Adrenal gland (tissue), 9 donors: ENCODE measurements at regions not wholly inside any gene's neighbourhood (a gene's known extent, or its start where the extent isn't known, plus 50 kb on each side); places are given as distances from the start of the nearest gene placed in this dataset.

Experiments
- DNase-seq, 7 donors: peaks; one replicate each; pipeline ENCODE4 v3.0.0-alpha.2; 2019 to 2020
- H3K27ac ChIP-seq, 5 donors: fragments of 200-600 bp; sonication (generic) in 4 of 5; 1 replicate in 3 of 5; 2 replicates in 2 of 5; pipeline versions ENCODE4 v1.5.1 to v1.8.0; 2016 to 2020; ENCODE audit warnings: mild to moderate bottlenecking in 1 of 5
- H3K27me3 ChIP-seq: fragments of 200-600 bp; 2 replicates; pipeline ENCODE4 v1.8.0; 2021
- H3K36me3 ChIP-seq, 2 donors: fragments of 200-600 bp; replicated peaks in 1 of 2; 1 replicate in 1 of 2; 2 replicates in 1 of 2; pipeline versions ENCODE4 v1.5.1 to v1.8.0; 2018 to 2022
- H3K4me1 ChIP-seq, 2 donors: fragments of 200-600 bp; replicated peaks in 1 of 2; 1 replicate in 1 of 2; 2 replicates in 1 of 2; pipeline versions ENCODE4 v1.5.1 to v1.8.0; 2018 to 2021
- H3K4me3 ChIP-seq, 4 donors: fragments of 200-600 bp; sonication (generic) in 3 of 4; one replicate each; pipeline ENCODE4 v1.5.1; 2016 to 2018
- H3K9me3 ChIP-seq, 3 donors: fragments of 200-600 bp; sonication (generic) in 1 of 3; replicated peaks in 1 of 3; 1 replicate in 2 of 3; 2 replicates in 1 of 3; pipeline versions ENCODE4 v1.5.1 to v1.8.0; 2016 to 2021
- CTCF ChIP-seq, 6 experiments: fragments of 450-650 bp in 4 of 6; fragments of 200-600 bp in 2 of 6; sonication (generic) in 1 of 6; IDR thresholded peaks; 1 replicate in 5 of 6; 2 replicates in 1 of 6; pipeline versions ENCODE4 v1.5.1 to v1.8.0; 2016 to 2021; ENCODE audit warnings: antibody characterized with exemption in 6 of 6, mild to moderate bottlenecking in 2 of 6, moderate library complexity in 1 of 6
- POLR2A ChIP-seq, 2 donors: fragments of 450-650 bp; IDR thresholded peaks; one replicate each; pipeline ENCODE4 v1.6.1; 2017; ENCODE audit warnings: antibody characterized with exemption in 2 of 2, mild to moderate bottlenecking in 2 of 2, moderate library complexity in 1 of 2
- WGBS, 4 donors: extraction: QIAGEN DNeasy Blood & Tissue Kit in 2 of 4; methylation state at CpG; one replicate each; pipeline versions ENCODE4 v1.1.5 to v1.1.7; 2013 to 2017; 5-methylcytosine and 5-hydroxymethylcytosine counted together
- intact Hi-C, 2 donors: fragments of 100-400 bp; cut with DNase I; formaldehyde crosslinking; loops; one replicate each; pipeline versions ENCODE4 v1.14.1 to v1.15.0; 2022 to 2023
- donor health status: healthy with polysubstance abuse.
- donor health status: Bipolar disorder and iron deficiency.
- donor health status: DM: yes; HTN: yes; CAD: no.
- donor health status: DM: no; HTN: no; CAD: no.
- donor health status: DM: no; HTN: no; CAD: no.

GRCh38 chr7:63072806-63073205 is 925.8 kb upstream of the ZNF722 start:
- Histone ChIP-seq H3K27ac (no peak overlapping the region), H3K9me3 (no peaks in the 10 kb centered on the region), H3K4me3 (no peak overlapping the region), H3K4me1 (no peaks in the 10 kb centered on the region), H3K36me3 (no peaks in the 10 kb centered on the region), H3K27me3 (no peaks in the 10 kb centered on the region)
- WGBS, 4 donors = 35 to 56% (median 53%) methylated on average over 2 to 5 of the region's 5 CpGs
- intact Hi-C loops = no loop called here
- no peak for TF ChIP-seq CTCF (IDR thresholded peaks at IDR 0.05)
- DNase-seq = no peak

- no peaks in the 10 kb centered on the region for H3K9me3 ChIP-seq
- H3K27ac ChIP-seq = no peak overlapping the region
- 66 to 74% (median 74%) methylated on average over 2 of the region's 2 CpGs; no CpG with 5 or more reads in 1 of the 4 donors for WGBS, 4 donors
- H3K27me3 ChIP-seq = no peaks in the 10 kb centered on the region
- H3K4me3 ChIP-seq = no peak overlapping the region
- no peak for TF ChIP-seq POLR2A (IDR thresholded peaks at IDR 0.05)
- no peak for TF ChIP-seq CTCF (IDR thresholded peaks at IDR 0.05)
- H3K36me3 ChIP-seq = no peaks in the 10 kb centered on the region
- H3K4me1 ChIP-seq = no peaks in the 10 kb centered on the region
- no peak for DNase-seq
- intact Hi-C loops = no loop called here
These were observed 925.4 kb upstream of the ZNF722 start for GRCh38 chr7:63073286-63073685.

DNA sequence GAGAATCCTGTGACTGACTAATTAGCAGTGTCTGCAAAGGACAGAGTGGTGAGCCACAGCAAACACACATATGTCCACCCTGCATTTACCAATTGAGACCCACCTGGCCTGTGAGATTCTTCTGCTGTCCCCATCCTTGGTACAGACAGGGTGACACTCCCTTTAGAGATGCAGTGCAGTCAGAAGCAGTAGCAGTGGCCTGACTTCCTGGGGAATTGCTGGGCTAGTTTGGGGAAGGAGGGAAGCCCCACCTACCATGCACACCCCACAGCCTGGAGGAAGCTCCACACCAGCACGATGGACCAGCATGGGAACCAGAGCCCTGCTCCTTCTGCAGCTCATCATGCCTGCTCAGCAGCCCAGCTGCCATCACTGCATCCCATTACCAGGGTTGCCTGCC is 924.9 kb upstream of the ZNF722 start:
- intact Hi-C loops = no loop called here
- Histone ChIP-seq H3K36me3 (no peaks in the 10 kb centered on the region), H3K27ac (no peak overlapping the region), H3K27me3 (no peaks in the 10 kb centered on the region), H3K9me3 (no peaks in the 10 kb centered on the region), H3K4me3 (no peak overlapping the region), H3K4me1 (no peaks in the 10 kb centered on the region)
- WGBS, 4 donors = 64% methylated on average over 1 of the region's 1 CpG; no CpG with 5 or more reads in 2 of the 4 donors
- DNase-seq = no peak
- TF ChIP-seq CTCF (IDR thresholded peaks at IDR 0.05) = no peak
- no peak for TF ChIP-seq POLR2A (IDR thresholded peaks at IDR 0.05)

DNA sequence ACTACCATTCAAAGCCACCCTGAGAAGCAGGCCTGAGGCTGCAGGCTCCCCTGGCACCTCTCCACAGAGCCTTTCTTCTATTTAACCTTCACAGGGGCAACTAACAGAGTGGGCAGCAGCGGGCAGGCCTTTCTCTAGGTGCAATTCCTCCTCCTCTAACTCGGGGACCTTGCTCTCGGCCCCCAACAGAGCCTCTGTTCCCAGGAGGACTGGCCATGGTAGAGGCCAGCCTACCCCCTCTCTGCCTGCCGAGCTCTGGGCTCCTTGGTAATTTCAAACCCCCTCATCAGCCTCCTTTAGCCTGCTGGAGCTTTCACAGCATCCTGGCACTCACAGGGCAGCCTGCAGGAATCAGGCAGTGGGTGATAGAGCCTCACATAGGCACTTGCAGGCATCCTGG is 920.8 kb upstream of the ZNF722 start:
- H3K9me3 ChIP-seq = peaks cover 0 to 5% (median 0%) of the 10 kb centered on the region in 3 donors
- intact Hi-C loops = no loop called here
- no peak for DNase-seq
- no peaks in the 10 kb centered on the region for H3K27me3 ChIP-seq
- no peak overlapping the region for H3K4me3 ChIP-seq
- H3K27ac ChIP-seq = no peak overlapping the region
- no peaks in the 10 kb centered on the region for H3K36me3 ChIP-seq
- no peaks in the 10 kb centered on the region for H3K4me1 ChIP-seq
- TF ChIP-seq CTCF (IDR thresholded peaks at IDR 0.05) (no peak), POLR2A (IDR thresholded peaks at IDR 0.05) (no peak)
- 35 to 53% (median 38%) methylated on average over 4 of the region's 4 CpGs for WGBS, 4 donors
